Psoas muscle (tissue), 7 donors: ENCODE measurements at regions not wholly inside any gene's neighbourhood (a gene's known extent, or its start where the extent isn't known, plus 50 kb on each side); places are given as distances from the start of the nearest gene placed in this dataset.

Source experiments
- ATAC-seq, 4 donors: fragments of 200-7000 bp; cut with Tn5 transposase; one replicate each; pipeline ENCODE4 v1.9.1; 2020; ENCODE audit warnings: moderate library complexity in 3 of 4, mild to moderate bottlenecking in 2 of 4
- DNase-seq, 2 donors: peaks; one replicate each; pipeline ENCODE4 v3.0.0-alpha.2; 2020
- H3K27ac ChIP-seq: fragments of 200-600 bp; one replicate; pipeline ENCODE4 v1.8.0; 2022
- H3K27me3 ChIP-seq, 3 donors: fragments of 200-600 bp in 1 of 3; one replicate each; pipeline versions ENCODE4 v1.6.1 to v1.8.0; 2013 to 2022; ENCODE audit warnings: low read length in 2 of 3, mild to moderate bottlenecking in 2 of 3, moderate library complexity in 1 of 3; ENCODE audit not compliant: insufficient read depth in 3 of 3
- H3K36me3 ChIP-seq, 2 donors: fragments of 200-600 bp in 1 of 2; one replicate each; pipeline versions ENCODE4 v1.6.1 to v1.8.0; 2013 to 2022; ENCODE audit warnings: low read depth in 1 of 2, mild to moderate bottlenecking in 1 of 2, moderate library complexity in 1 of 2; ENCODE audit not compliant: insufficient read depth in 1 of 2
- H3K4me1 ChIP-seq: fragments of 200-600 bp; one replicate; pipeline ENCODE4 v1.8.0; 2022
- H3K4me3 ChIP-seq: fragments of 200-600 bp; one replicate; pipeline ENCODE4 v1.8.0; 2022; ENCODE audit warnings: mild to moderate bottlenecking
- H3K9me3 ChIP-seq: fragments of 200-600 bp; one replicate; pipeline ENCODE4 v1.8.0; 2022
- CTCF ChIP-seq: fragments of 200-600 bp; IDR thresholded peaks from one replicate; pipeline ENCODE4 v1.8.0; 2022; ENCODE audit warnings: antibody characterized with exemption
- WGBS, 3 donors: extraction: QIAGEN DNeasy Blood & Tissue Kit; methylation state at CpG; one replicate each; pipeline versions ENCODE4 v1.1.6 to v1.1.7; 2013; 5-methylcytosine and 5-hydroxymethylcytosine counted together
- intact Hi-C, 2 donors: fragments of 100-400 bp; cut with DNase I; formaldehyde crosslinking; loops; one replicate each; pipeline versions ENCODE4 v1.11.0 to v1.14.2; 2022
- donor health status: healthy with polysubstance abuse.
- donor health status: DM: no; HTN: no; CAD: no; lungs with moderate emphysema.
- donor health status: Bipolar disorder and iron deficiency.
- donor health status: healthy.
- donor health status: DM: yes; HTN: yes; CAD: no.
- donor health status: DM: no; HTN: no; CAD: no.
- donor health status: DM: yes; HTN: yes; CAD: no.

GRCh38 chr13:33745370-33746324 lies 72.3 kb upstream of the RFC3 start:
- no peaks in the 10 kb centered on the region for H3K9me3 ChIP-seq
- no peak overlapping the region for H3K27ac ChIP-seq
- no peak for ATAC-seq

GRCh38 chr13:33746867-33747266 lies 71.1 kb upstream of the RFC3 start:
- 97 to 99% (median 98%) methylated on average over 2 of the region's 2 CpGs for WGBS, 3 donors
- no peaks in the 10 kb centered on the region for H3K36me3 ChIP-seq
- H3K4me3 ChIP-seq = no peak overlapping the region
- intact Hi-C loops = no loop called here
- no peaks in the 10 kb centered on the region for H3K9me3 ChIP-seq
- no peaks in the 10 kb centered on the region for H3K4me1 ChIP-seq
- ATAC-seq (no peak), DNase-seq (no peak)
- no peak overlapping the region for H3K27ac ChIP-seq
- TF ChIP-seq CTCF = no peak
- no peaks in the 10 kb centered on the region for H3K27me3 ChIP-seq

More at GRCh38 chr13:33745370-33746324, 72.3 kb upstream of the RFC3 start:
- H3K4me1 ChIP-seq = no peaks in the 10 kb centered on the region
- 63 to 69% (median 67%) methylated on average over 7 of the region's 7 CpGs for WGBS, 3 donors
- no peak overlapping the region for H3K4me3 ChIP-seq
- no peak for TF ChIP-seq CTCF
- no peaks in the 10 kb centered on the region for H3K27me3 ChIP-seq
- DNase-seq = no peak
- H3K36me3 ChIP-seq = no peaks in the 10 kb centered on the region
- intact Hi-C loops = no loop called here

- Histone ChIP-seq H3K36me3 (no peaks in the 10 kb centered on the region), H3K27ac (no peak overlapping the region), H3K9me3 (no peaks in the 10 kb centered on the region), H3K4me1 (no peaks in the 10 kb centered on the region), H3K4me3 (no peak overlapping the region), H3K27me3 (no peaks in the 10 kb centered on the region)
- WGBS, 3 donors = 46 to 64% (median 47%) methylated on average over 2 of the region's 2 CpGs
- DNase-seq = no peak
- no peak for ATAC-seq
- intact Hi-C loops = no loop called here
- TF ChIP-seq CTCF = no peak
Observed at GRCh38 chr13:33751151-33751550, 66.8 kb upstream of the RFC3 start.

- Histone ChIP-seq H3K4me3 (no peak overlapping the region), H3K36me3 (no peaks in the 10 kb centered on the region), H3K9me3 (no peaks in the 10 kb centered on the region), H3K4me1 (no peaks in the 10 kb centered on the region), H3K27me3 (no peaks in the 10 kb centered on the region), H3K27ac (no peak overlapping the region)
- TF ChIP-seq CTCF = no peak
- intact Hi-C loops = no loop called here
- DNase-seq (no peak), ATAC-seq (no peak)
Observed at GRCh38 chr13:33752094-33752493, 65.9 kb upstream of the RFC3 start.

GRCh38 chr13:33752597-33752996 lies 65.4 kb upstream of the RFC3 start:
- no peak overlapping the region for H3K4me3 ChIP-seq
- no peak for TF ChIP-seq CTCF
- H3K36me3 ChIP-seq = no peaks in the 10 kb centered on the region
- no peaks in the 10 kb centered on the region for H3K4me1 ChIP-seq
- no peaks in the 10 kb centered on the region for H3K9me3 ChIP-seq
- ATAC-seq (no peak), DNase-seq (no peak)
- H3K27ac ChIP-seq = no peak overlapping the region
- H3K27me3 ChIP-seq = no peaks in the 10 kb centered on the region
- intact Hi-C loops = no loop called here
- WGBS, 3 donors = 79 to 81% (median 80%) methylated on average over 6 of the region's 6 CpGs
